Activated effector memory CD4-positive, alpha-beta T cell treated with anti-CD3 and anti-CD28 coated beads, Interleukin-2, amount 50 U/mL, for 16 hours (primary cell): ENCODE measurements at regions not wholly inside any gene's neighbourhood (a gene's known extent, or its start where the extent isn't known, plus 50 kb on each side); places are given as distances from the start of the nearest gene placed in this dataset.
"Not testable (repeated sequence)": the region's sequence is repeated elsewhere in the genome, so short reads cannot be mapped to it uniquely, and the experiment has no call there.

Experiments
- DNase-seq: peaks from one replicate; pipeline ENCODE4 v3.0.0-alpha.2; 2020

GRCh38 chr3:66633402-66634381, 132.9 kb upstream of the LRIG1 start:
- DNase-seq = no peak

- DNase-seq = no peak
These were observed 137.9 kb upstream of the LRIG1 start for GRCh38 chr3:66638717-66639116.

GRCh38 chr3:66639809-66640356, 139.1 kb upstream of the LRIG1 start:
- DNase-seq = no peak

GRCh38 chr3:66642019-66642418, 141.2 kb upstream of the LRIG1 start:
- no peak for DNase-seq

- no peak for DNase-seq
These were observed 141.7 kb upstream of the LRIG1 start for GRCh38 chr3:66642484-66642883.

GRCh38 chr3:66644549-66644948, 143.7 kb upstream of the LRIG1 start:
- no peak for DNase-seq

- no peak for DNase-seq
These were observed 148.2 kb upstream of the LRIG1 start for GRCh38 chr3:66648975-66649374.

GRCh38 chr3:66651520-66651919, 150.7 kb upstream of the LRIG1 start:
- not testable (repeated sequence) for DNase-seq

GRCh38 chr3:66652100-66652499, 151.3 kb upstream of the LRIG1 start:
- DNase-seq = not testable (repeated sequence)

GRCh38 chr3:66655044-66655443, 154.2 kb upstream of the LRIG1 start:
- DNase-seq = no peak

GRCh38 chr3:66655671-66656070, 154.8 kb upstream of the LRIG1 start:
- no peak for DNase-seq

GRCh38 chr3:66656609-66657008, 155.8 kb upstream of the LRIG1 start:
- DNase-seq = no peak

GRCh38 chr3:66659056-66659455, 158.2 kb upstream of the LRIG1 start:
- no peak for DNase-seq

- no peak for DNase-seq
These were observed 160.8 kb upstream of the LRIG1 start for GRCh38 chr3:66661628-66662027.

GRCh38 chr3:66662894-66663293, 162.1 kb upstream of the LRIG1 start:
- DNase-seq = no peak

- DNase-seq = no peak
These were observed 164.3 kb upstream of the LRIG1 start for GRCh38 chr3:66665021-66665695.

GRCh38 chr3:66666362-66666761, 165.5 kb upstream of the LRIG1 start:
- DNase-seq = no peak

GRCh38 chr3:66667263-66667662, 166.4 kb upstream of the LRIG1 start:
- DNase-seq = no peak

GRCh38 chr3:66671291-66671690, 170.5 kb upstream of the LRIG1 start:
- DNase-seq = no peak

GRCh38 chr3:66672830-66673229, 172.0 kb upstream of the LRIG1 start:
- DNase-seq = no peak

- DNase-seq = no peak
These were observed 172.5 kb upstream of the LRIG1 start for GRCh38 chr3:66673293-66673692.

GRCh38 chr3:66675366-66675765, 174.5 kb upstream of the LRIG1 start:
- DNase-seq = no peak

- no peak for DNase-seq
These were observed 191.4 kb upstream of the LRIG1 start for GRCh38 chr3:66692042-66692765.
